ENCODE measurements at regions not wholly inside any gene's neighbourhood (a gene's known extent, or its start where the extent isn't known, plus 50 kb on each side); places are given as distances from the start of the nearest gene placed in this dataset.

DNA sequence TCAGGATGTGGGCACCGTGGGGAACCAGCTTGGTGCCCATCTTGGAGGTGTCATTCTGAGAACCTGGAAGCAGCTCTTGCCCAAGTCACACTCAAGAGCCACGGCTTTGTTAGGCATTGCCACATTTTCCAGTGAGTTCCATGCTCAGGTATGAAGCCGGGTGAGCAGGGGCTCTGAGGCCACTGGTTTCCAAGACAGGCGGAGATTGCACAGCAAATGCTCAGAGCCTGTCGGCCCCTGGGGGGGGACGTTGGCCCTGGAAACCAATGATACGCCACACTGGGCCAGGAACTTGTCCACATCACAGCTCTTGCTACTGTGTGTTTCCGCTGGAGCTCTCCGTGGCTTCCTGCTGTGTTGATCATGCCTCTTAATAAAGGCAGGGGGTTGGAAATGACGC lies 52.5 kb upstream of the SALL3 start:
- no peak for DNase-seq

- DNase-seq: no peak
These were observed 52.0 kb upstream of the SALL3 start for GRCh38 chr18:78927616-78928015.

DNA sequence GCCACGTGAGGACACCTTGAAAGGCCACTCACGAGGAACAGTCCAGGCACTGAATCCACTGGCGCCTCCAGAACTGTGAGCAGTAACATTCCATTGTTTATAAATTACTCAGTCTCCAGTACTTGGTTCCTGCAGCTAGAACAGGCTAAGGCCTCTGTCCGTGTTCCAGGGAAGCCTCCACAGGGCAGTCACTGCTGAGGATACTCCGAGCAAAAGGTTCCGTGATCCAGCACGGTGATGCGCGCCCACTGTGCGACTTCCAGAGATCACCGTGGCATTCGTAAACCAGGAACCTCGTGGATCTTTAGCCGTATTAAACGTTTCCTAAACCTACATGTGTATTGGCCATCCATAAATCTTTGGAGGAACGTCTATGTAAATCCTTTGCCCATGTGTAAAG lies 51.5 kb upstream of the SALL3 start:
- no peak for DNase-seq

- no peak for DNase-seq
These were observed 50.1 kb upstream of the SALL3 start for GRCh38 chr18:78929516-78929915.

All from hematopoietic multipotent progenitor cell treated with erythropoietin and hydrocortisone succinate and interleukin-3 and kit ligand, for 6 days (in vitro differentiated cells).